ENCODE measurements at regions not wholly inside any gene's neighbourhood (a gene's known extent, or its start where the extent isn't known, plus 50 kb on each side); places are given as distances from the start of the nearest gene placed in this dataset.

GRCh38 chr5:73236541-73237128 lies 63.6 kb downstream of the TMEM174 start:
- no peak for TF ChIP-seq CTCF (IDR thresholded peaks at IDR 0.05)
- TF ChIP-seq POLR2A (IDR thresholded peaks at IDR 0.05) = no peak
